PC-9 (cell line): ENCODE measurements at regions not wholly inside any gene's neighbourhood (a gene's known extent, or its start where the extent isn't known, plus 50 kb on each side); places are given as distances from the start of the nearest gene placed in this dataset.

Experiments
- EZH2 ChIP-seq: fragments of 200-600 bp; sonication (generic); IDR thresholded peaks from 2 replicates; pipeline ENCODE4 v1.8.0; 2017; ENCODE audit warnings: antibody characterized with exemption, low read depth
- TF ChIP-seq, protein P1 (sequence below): fragments of 200-600 bp; sonication (generic); conservative IDR thresholded peaks from 2 replicates; pipeline ENCODE4 v1.6.1; 2017; ENCODE audit warnings: mixed run types, antibody characterized with exemption, mild to moderate bottlenecking, moderate library complexity

DNA sequence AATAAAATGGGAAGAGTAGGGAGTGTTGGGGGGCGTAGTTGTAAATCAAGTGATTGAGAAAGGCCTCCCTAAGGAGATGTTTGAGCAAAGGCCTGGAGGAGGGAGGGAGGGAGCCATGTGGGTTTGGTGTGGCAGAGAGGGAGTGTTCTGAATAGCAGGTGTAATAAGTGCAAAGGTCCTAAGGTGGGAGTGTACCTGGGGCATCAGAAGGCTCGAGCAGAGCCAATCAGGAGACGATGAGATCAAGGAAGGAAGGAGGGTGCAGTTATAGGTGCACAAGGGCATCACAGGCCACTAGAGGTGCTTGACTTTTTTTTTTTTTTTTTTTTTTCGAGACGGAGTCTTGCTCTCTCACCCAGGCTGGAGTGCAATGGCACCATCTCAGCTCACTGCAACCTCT is 77.9 kb upstream of the PLXNC1 start:
- TF ChIP-seq, protein P1, sequence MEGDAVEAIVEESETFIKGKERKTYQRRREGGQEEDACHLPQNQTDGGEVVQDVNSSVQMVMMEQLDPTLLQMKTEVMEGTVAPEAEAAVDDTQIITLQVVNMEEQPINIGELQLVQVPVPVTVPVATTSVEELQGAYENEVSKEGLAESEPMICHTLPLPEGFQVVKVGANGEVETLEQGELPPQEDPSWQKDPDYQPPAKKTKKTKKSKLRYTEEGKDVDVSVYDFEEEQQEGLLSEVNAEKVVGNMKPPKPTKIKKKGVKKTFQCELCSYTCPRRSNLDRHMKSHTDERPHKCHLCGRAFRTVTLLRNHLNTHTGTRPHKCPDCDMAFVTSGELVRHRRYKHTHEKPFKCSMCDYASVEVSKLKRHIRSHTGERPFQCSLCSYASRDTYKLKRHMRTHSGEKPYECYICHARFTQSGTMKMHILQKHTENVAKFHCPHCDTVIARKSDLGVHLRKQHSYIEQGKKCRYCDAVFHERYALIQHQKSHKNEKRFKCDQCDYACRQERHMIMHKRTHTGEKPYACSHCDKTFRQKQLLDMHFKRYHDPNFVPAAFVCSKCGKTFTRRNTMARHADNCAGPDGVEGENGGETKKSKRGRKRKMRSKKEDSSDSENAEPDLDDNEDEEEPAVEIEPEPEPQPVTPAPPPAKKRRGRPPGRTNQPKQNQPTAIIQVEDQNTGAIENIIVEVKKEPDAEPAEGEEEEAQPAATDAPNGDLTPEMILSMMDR, result no peak
- no peak for TF ChIP-seq EZH2
